ENCODE measurements at regions not wholly inside any gene's neighbourhood (a gene's known extent, or its start where the extent isn't known, plus 50 kb on each side); places are given as distances from the start of the nearest gene placed in this dataset.
"Not testable (repeated sequence)": the region's sequence is repeated elsewhere in the genome, so short reads cannot be mapped to it uniquely, and the experiment has no call there.

GRCh38 chr9:68593760-68594159, 53.1 kb upstream of the TMEM252 start:
- ATAC-seq (replicated peaks); H3K27ac Mint-ChIP-seq; H3K4me1 Mint-ChIP-seq; H3K4me3 Mint-ChIP-seq; H3K9me3 Mint-ChIP-seq; H3K36me3 Mint-ChIP-seq (ENCODE audit: low read depth): not testable (repeated sequence)
- peaks cover 14% of the 10 kb centered on the region for H3K27me3 Mint-ChIP-seq

DNA sequence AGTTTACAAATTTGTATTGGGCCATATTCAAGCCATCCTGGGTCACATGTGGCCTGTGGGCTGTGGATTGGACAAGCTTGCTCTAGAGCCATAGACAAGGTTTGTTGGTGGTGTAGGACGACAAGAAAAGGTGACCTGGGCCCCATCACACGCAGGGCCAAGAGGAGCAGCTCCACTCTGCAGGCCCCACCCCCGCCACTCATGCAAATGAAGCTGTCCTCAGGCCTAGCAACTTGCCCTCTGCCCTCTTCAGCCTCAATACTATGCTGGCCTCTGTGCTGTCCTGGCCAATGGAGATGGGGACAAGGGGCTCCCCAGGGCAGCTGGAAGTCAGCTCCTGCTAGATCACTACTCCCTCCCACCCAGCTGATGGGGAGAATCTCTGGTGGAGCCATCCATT, 55.2 kb upstream of the TMEM252 start:
- Mint-ChIP-seq H3K9me3 (no peaks in the 10 kb centered on the region), H3K4me3 (no peak overlapping the region), H3K4me1 (peaks cover 4% of the 10 kb centered on the region), H3K36me3 (ENCODE audit: low read depth) (no peaks in the 10 kb centered on the region), H3K27me3 (peaks cover 20% of the 10 kb centered on the region), H3K27ac (no peak overlapping the region)
- no peak for ATAC-seq (replicated peaks)

DNA sequence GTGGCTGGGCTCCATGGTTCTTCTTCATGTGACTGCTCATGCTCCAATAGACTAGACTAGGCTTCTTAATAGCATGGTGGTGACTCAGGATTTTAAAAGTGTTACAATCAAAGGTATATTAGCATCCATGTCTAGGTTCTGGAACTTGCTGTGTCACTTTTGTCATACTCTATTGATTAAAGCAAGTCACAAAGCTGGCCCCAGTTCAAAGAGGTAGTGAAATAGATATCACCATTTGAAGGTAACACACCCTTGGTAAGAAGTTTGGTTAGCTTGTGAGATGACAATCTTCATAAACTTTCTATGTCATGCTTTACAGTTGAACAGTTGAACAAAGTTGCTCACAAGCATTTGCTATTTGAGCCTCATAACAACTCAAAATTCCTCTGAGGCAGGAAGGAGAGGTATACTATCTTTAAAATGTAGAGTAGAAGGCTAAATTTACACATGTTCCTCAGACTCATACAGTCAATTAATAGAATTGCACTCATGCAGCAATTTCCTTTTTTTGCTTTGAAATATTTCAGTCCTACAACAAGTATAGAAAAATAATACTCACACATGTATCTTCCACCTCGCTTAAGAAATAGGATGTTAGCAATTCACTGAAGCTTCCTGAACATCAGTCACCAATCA, 56.8 kb upstream of the TMEM252 start:
- Mint-ChIP-seq H3K27ac (no peak overlapping the region), H3K27me3 (peaks cover 21% of the 10 kb centered on the region), H3K36me3 (ENCODE audit: low read depth) (no peaks in the 10 kb centered on the region), H3K4me1 (peaks cover 4% of the 10 kb centered on the region), H3K9me3 (no peaks in the 10 kb centered on the region), H3K4me3 (no peak overlapping the region)
- no peak for ATAC-seq (replicated peaks)

- Mint-ChIP-seq H3K27ac (no peak overlapping the region), H3K4me1 (peaks cover 4% of the 10 kb centered on the region), H3K9me3 (no peaks in the 10 kb centered on the region), H3K4me3 (no peak overlapping the region), H3K36me3 (ENCODE audit: low read depth) (no peaks in the 10 kb centered on the region), H3K27me3 (peaks cover 29% of the 10 kb centered on the region)
- ATAC-seq (replicated peaks), result no peak
Measured at GRCh38 chr9:68599826-68600225, 59.1 kb upstream of the TMEM252 start.

- H3K36me3 Mint-ChIP-seq (ENCODE audit: low read depth), result no peaks in the 10 kb centered on the region
- peaks cover 25% of the 10 kb centered on the region for H3K27me3 Mint-ChIP-seq
- H3K4me3 Mint-ChIP-seq, result no peak overlapping the region
- no peaks in the 10 kb centered on the region for H3K4me1 Mint-ChIP-seq
- no peaks in the 10 kb centered on the region for H3K9me3 Mint-ChIP-seq
- no peak overlapping the region for H3K27ac Mint-ChIP-seq
- ATAC-seq (replicated peaks), result no peak
Measured at GRCh38 chr9:68601081-68601480, 60.4 kb upstream of the TMEM252 start.

DNA sequence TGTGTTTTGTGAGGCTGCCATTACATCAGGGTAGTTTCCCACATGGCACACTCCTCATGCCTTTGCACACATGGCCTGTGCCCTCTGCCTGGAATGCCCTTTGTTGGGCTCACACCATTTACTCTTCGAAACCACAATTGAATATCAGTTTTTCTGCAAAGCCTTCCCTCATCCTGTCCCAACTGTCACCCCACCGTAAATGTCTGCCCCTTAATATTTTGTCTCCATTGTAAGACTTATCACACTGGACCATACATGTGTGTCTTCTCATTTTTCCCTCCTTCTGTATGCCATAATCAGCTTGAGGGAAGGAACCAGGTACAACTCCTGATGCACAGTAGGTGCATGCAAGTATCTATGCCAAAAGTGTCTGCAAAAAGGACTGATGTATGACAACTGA, 62.7 kb upstream of the TMEM252 start:
- ATAC-seq (replicated peaks), result no peak
- Mint-ChIP-seq H3K4me3 (no peak overlapping the region), H3K27ac (no peak overlapping the region), H3K27me3 (peaks cover 28% of the 10 kb centered on the region), H3K9me3 (no peaks in the 10 kb centered on the region), H3K4me1 (no peaks in the 10 kb centered on the region), H3K36me3 (ENCODE audit: low read depth) (no peaks in the 10 kb centered on the region)

- no peaks in the 10 kb centered on the region for H3K9me3 Mint-ChIP-seq
- no peaks in the 10 kb centered on the region for H3K36me3 Mint-ChIP-seq (ENCODE audit: low read depth)
- peaks cover 9% of the 10 kb centered on the region for H3K27me3 Mint-ChIP-seq
- no peak overlapping the region for H3K4me3 Mint-ChIP-seq
- H3K4me1 Mint-ChIP-seq, result no peaks in the 10 kb centered on the region
- ATAC-seq (replicated peaks), result no peak
- H3K27ac Mint-ChIP-seq, result no peak overlapping the region
Measured at GRCh38 chr9:68608763-68609162, 68.1 kb upstream of the TMEM252 start.

GRCh38 chr9:68609901-68610415, 69.3 kb upstream of the TMEM252 start:
- no peaks in the 10 kb centered on the region for H3K9me3 Mint-ChIP-seq
- ATAC-seq (replicated peaks), result no peak
- no peaks in the 10 kb centered on the region for H3K4me1 Mint-ChIP-seq
- no peaks in the 10 kb centered on the region for H3K36me3 Mint-ChIP-seq (ENCODE audit: low read depth)
- H3K27me3 Mint-ChIP-seq, result peaks cover 12% of the 10 kb centered on the region
- no peak overlapping the region for H3K27ac Mint-ChIP-seq
- no peak overlapping the region for H3K4me3 Mint-ChIP-seq

DNA sequence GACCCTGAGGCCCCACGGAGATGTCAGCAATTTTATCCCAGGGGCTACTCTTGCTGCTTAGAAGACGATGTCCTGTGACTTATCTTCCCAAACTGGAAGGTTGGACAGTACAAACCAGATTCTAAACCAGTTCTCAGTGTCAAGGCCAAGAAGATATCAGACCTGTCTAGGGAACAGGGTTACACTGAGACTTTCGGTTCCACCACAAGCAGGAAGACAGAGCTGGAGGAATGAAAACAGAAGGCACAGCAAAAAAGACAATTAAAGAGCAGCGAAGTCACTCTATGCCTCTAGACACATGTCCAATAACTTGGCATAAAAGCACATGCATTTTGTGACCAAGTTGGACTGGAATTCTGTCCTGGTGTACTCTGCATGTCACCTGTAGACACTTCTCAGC, 73.4 kb upstream of the TMEM252 start:
- no peaks in the 10 kb centered on the region for H3K9me3 Mint-ChIP-seq
- peaks cover 12% of the 10 kb centered on the region for H3K27me3 Mint-ChIP-seq
- no peak for ATAC-seq (replicated peaks)
- no peaks in the 10 kb centered on the region for H3K4me1 Mint-ChIP-seq
- no peak overlapping the region for H3K4me3 Mint-ChIP-seq
- no peak overlapping the region for H3K27ac Mint-ChIP-seq
- no peaks in the 10 kb centered on the region for H3K36me3 Mint-ChIP-seq (ENCODE audit: low read depth)

- peaks cover 21% of the 10 kb centered on the region for H3K27me3 Mint-ChIP-seq
- ATAC-seq (replicated peaks); H3K36me3 Mint-ChIP-seq (ENCODE audit: low read depth); H3K4me3 Mint-ChIP-seq; H3K27ac Mint-ChIP-seq; H3K9me3 Mint-ChIP-seq; H3K4me1 Mint-ChIP-seq: not testable (repeated sequence)
Measured at GRCh38 chr9:68617011-68617410, 76.3 kb upstream of the TMEM252 start.

DNA sequence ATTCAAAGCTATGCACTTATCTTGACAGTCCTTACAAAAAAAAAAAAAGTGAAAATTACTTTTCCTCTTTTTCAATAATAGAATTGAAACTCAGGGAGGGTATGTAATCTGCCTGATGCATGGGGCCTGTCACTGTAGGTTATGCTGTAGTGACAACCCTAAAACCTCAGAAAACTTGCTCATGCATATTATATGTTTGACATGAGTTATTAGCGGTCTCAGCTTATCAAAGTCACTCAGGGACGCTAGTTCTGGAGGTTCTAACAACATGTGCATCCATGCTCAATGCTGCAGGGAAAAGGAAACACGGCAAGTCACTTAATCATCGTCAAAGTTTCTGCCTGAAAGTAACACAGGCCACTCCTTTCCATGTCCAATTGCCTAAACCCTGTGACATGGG, 78.4 kb upstream of the TMEM252 start:
- H3K9me3 Mint-ChIP-seq, result no peaks in the 10 kb centered on the region
- no peak for ATAC-seq (replicated peaks)
- no peaks in the 10 kb centered on the region for H3K36me3 Mint-ChIP-seq (ENCODE audit: low read depth)
- peaks cover 23% of the 10 kb centered on the region for H3K27me3 Mint-ChIP-seq
- H3K4me3 Mint-ChIP-seq, result no peak overlapping the region
- no peak overlapping the region for H3K27ac Mint-ChIP-seq
- no peaks in the 10 kb centered on the region for H3K4me1 Mint-ChIP-seq

GRCh38 chr9:68619636-68620035, 79.0 kb upstream of the TMEM252 start:
- no peak for ATAC-seq (replicated peaks)
- no peak overlapping the region for H3K27ac Mint-ChIP-seq
- no peaks in the 10 kb centered on the region for H3K36me3 Mint-ChIP-seq (ENCODE audit: low read depth)
- no peak overlapping the region for H3K4me3 Mint-ChIP-seq
- no peaks in the 10 kb centered on the region for H3K4me1 Mint-ChIP-seq
- no peaks in the 10 kb centered on the region for H3K9me3 Mint-ChIP-seq
- H3K27me3 Mint-ChIP-seq, result peaks cover 22% of the 10 kb centered on the region

GRCh38 chr9:68625559-68625958, 79.5 kb upstream of the PIP5K1B start:
- Mint-ChIP-seq H3K36me3 (ENCODE audit: low read depth) (no peaks in the 10 kb centered on the region), H3K27me3 (peaks cover 20% of the 10 kb centered on the region), H3K27ac (no peak overlapping the region), H3K9me3 (no peaks in the 10 kb centered on the region), H3K4me1 (no peaks in the 10 kb centered on the region), H3K4me3 (no peak overlapping the region)
- no peak for ATAC-seq (replicated peaks)

DNA sequence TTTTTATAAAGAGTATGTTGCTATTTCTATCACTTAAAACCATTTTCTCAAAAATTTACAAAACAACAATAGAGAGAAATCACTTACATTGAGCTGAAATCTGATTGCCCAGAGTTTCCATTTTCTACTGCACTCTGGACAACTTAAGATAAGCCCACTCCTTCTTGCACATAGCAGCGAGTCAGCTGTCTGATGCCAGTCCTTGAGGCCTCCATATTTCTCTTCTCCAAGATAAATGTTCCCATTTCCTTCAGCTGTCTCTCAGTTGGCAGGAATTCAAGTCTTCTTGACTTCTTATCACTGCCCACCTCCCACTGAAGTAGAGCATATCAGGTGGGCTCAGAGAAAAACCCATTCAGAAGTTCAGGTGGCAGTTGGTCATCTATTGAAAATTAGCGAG, 78.5 kb upstream of the PIP5K1B start:
- Mint-ChIP-seq H3K27ac (no peak overlapping the region), H3K36me3 (ENCODE audit: low read depth) (no peaks in the 10 kb centered on the region), H3K9me3 (no peaks in the 10 kb centered on the region), H3K27me3 (peaks cover 14% of the 10 kb centered on the region), H3K4me1 (no peaks in the 10 kb centered on the region), H3K4me3 (no peak overlapping the region)
- ATAC-seq (replicated peaks), result no peak

DNA sequence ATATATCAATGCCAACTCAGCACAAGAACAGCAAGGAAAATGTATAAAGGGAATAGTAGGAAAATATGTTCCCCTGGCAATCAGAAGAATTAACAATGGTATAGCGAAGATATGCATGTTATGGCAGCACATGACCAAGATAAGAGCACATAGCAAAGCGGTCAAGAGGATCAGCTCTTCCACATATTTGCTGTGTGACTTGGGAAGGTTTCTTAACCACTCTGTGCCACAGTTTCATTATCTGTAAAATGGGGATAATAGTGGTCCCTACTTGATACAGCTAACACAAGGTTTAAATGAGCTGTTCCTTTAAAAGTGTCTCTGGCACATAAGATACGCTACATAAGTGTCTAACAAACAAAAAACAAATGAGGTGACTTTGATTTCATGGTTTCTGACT, 77.9 kb upstream of the PIP5K1B start:
- ATAC-seq (replicated peaks), result no peak
- peaks cover 17% of the 10 kb centered on the region for H3K27me3 Mint-ChIP-seq
- no peak overlapping the region for H3K4me3 Mint-ChIP-seq
- no peak overlapping the region for H3K27ac Mint-ChIP-seq
- H3K36me3 Mint-ChIP-seq (ENCODE audit: low read depth), result no peaks in the 10 kb centered on the region
- H3K4me1 Mint-ChIP-seq, result no peaks in the 10 kb centered on the region
- no peaks in the 10 kb centered on the region for H3K9me3 Mint-ChIP-seq

DNA sequence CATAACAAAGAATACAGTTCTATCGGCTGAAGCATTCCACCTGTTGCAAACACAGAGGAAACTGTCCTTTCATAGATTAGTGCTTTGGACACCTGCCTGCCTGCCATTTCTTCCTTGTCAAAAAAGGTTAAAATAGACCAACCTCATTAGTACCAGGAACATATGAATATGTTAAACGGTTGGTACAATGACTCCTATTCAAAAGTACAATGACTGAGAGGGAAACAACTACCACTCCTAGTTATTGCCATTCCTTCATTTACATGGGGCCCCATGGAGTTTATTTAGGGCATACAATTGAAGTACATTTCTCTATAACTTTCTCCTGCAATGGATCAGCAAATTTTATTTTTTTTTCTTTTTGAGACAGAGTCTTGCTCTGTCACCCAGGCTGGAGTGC, 77.4 kb upstream of the PIP5K1B start:
- no peak overlapping the region for H3K4me3 Mint-ChIP-seq
- H3K36me3 Mint-ChIP-seq (ENCODE audit: low read depth), result no peaks in the 10 kb centered on the region
- H3K27me3 Mint-ChIP-seq, result peaks cover 17% of the 10 kb centered on the region
- H3K4me1 Mint-ChIP-seq, result no peaks in the 10 kb centered on the region
- no peaks in the 10 kb centered on the region for H3K9me3 Mint-ChIP-seq
- H3K27ac Mint-ChIP-seq, result no peak overlapping the region
- no peak for ATAC-seq (replicated peaks)

Measured in activated T-helper 17 cell treated with anti-CD3 and anti-CD28 coated beads, Interleukin-2, amount 50 U/mL, for 72 hours (primary cell).